Stimulated activated CD4-positive, alpha-beta T cell treated with anti-CD3 and anti-CD28 coated beads, Interleukin-12 subunit alpha, Interleukin-12 subunit beta, amount 100 ng/mL, for 4 hours (primary cell): ENCODE measurements at regions not wholly inside any gene's neighbourhood (a gene's known extent, or its start where the extent isn't known, plus 50 kb on each side); places are given as distances from the start of the nearest gene placed in this dataset.
"Not testable (repeated sequence)": the region's sequence is repeated elsewhere in the genome, so short reads cannot be mapped to it uniquely, and the experiment has no call there.

Experiments
- DNase-seq: peaks from one replicate; pipeline ENCODE4 v3.0.0-alpha.2; 2020

DNA sequence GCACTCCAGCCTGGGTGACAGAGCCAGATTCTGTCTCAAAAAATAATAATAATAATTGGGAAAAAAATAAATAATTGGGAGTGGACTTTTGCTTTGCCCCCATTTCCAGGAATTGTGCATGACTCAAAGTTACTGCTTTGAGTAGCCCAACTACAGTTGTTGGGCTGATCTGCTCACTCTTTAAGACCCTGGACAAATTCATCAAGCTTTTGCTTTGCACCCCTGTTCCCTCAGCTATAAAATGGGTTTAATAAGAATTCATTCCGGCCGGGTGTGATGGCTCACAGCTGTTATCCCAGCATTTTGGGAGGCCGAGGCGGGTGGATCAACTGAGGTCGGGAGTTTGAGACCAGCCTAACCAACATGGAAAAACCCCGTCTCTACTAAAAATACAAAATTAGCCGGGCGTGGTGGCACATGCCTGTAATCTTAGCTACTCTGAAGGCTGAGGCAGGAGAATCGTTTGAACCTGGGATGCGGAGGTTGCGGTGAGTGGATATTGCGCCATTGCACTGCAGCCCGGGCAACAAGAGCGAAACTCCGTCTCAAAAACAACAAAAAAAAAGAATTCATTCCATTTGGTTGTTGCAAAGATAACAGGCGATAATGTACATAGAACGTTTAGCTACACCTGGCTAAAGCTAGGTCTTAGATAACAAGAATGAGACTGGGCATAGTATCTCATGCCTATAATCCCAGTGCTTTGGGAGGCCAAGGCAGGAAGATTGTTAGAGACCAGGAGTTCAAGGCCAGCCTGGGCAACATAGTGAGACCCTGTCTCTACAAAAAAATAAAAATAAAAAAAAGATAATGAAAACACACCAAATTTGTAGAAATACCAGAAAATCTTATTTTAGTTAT lies 87.9 kb upstream of the ZNF217 start:
- no peak for DNase-seq

DNA sequence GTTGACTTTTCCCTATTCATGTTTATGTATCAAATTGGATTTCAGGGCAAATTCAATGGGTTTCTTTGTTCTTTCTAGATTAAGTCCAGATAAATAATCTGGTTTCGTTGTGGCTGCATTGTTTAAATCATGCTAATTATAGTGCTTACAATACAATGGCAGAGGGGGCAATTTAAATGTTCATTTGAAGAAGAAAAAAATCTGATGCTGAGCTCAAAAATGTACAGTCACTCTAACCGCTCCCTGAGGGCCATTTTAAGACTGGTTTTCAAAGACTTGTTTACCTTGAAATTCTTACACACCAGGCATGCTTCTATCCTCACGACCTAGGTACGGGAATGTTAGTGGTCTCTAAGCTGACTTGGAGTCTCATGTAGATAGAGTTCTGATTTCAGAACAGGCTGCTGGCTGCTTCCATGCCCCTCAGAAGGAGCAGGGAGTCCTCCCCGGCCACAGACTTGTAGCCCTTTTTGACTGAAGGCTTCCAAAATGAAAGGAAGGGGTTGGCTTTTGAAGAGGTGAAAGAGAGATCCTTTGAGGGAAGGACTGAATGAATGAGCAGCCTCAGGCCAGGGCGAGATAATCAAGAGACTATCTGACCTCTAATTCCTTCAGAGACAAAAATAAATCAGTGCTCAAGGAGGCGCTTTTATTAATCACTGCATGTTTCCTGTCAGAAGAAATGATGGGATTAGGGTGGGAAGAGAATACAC lies 86.1 kb upstream of the ZNF217 start:
- DNase-seq: no peak

DNA sequence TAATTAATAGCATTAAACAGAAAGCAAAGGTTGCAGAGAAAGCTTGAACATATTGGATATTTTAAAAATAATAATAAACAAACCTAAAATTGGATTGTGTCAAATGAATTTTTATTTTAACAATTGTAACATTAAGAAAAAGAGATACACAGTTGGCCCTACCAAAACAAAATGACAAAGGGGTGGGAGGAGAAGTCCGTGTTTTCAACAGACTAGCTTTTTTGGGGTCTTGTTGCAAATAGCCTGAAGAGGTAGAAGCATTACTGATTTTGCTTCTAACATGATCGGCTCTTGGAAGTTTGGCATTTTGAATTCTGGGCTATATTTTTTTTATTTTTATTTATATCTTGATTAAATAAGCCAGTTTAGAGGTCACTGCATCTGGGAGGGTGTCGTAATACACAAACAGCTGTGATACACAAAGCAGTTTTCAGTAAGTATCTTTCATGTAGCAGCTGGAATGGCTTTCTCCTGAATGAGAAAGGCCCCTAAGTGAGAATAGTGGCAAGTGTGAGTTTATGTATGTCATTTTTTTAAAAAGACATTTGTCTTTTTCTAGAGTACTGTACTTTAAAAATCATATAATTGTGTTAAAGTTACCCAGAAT lies 85.5 kb upstream of the ZNF217 start:
- no peak for DNase-seq

DNA sequence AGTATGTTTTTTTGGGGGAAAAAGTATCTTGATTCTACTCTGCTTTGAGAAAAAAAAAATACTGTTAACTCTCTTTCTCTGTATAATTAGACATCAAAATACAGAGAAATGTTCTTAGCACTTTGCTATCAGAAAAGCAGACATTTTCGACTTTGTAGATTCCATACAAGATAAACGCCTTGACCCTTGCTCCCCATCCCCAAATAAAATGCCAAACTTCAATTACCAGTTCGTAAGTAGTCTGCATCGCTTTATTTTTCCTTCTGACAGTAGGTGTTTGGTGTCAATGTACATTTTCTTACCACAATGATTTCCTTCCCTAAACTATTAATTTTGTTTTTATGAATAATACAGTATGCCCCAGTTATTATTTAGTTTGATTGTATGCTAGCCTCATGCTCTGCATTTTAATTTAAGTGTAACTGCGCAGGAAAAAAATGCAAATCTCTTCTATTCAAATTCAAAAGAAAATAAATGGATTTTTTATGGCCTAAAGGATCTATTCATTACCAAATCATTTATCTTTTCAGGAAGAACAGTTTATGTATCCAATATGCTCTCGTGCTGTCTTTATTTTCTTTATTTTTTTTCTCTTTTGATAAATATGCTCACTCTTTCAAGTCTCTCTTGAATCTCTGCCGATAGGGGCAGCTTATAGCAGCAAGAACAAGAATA lies 84.8 kb upstream of the ZNF217 start:
- no peak for DNase-seq

DNA sequence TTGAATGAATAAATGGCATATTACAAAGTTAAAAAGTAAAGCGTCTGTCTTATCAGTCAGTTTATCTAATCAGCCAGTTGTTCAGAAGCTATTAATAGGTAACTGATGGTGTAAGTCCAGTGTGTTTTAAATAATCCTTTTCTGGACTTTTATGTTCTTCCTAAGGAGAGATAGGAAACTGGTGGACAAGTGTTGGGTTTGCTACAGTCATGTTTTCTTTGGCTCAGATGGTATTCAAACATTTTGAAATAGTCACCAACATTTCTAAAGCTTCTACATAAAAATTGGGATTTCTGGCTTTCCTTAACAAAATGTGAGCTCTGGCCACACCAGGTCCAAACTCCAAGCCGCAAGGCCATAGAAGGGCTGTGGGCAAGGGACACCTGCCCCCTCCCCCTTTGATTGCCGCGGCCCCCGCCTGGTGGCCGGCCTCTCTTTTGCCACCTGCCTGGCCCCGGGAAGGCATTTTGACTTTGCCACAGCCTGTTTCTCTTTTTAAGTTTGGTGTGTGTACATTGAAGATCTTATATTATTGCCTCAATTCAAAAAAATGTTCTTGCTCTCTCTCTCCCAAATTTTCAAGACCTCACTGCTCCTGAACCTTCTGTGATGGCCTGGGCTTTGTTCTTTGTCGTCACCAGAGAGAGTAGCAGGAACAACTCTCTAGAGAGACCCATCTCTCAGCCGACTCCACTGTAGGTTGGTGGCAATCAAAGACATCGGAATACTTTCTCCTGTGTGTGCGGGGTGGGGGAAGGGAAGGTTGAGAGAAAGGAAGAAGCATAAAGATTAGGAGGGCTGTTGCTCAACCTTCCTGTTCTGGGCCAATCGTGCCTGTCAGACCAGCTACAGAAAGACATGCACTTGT lies 84.0 kb upstream of the ZNF217 start:
- no peak for DNase-seq

DNA sequence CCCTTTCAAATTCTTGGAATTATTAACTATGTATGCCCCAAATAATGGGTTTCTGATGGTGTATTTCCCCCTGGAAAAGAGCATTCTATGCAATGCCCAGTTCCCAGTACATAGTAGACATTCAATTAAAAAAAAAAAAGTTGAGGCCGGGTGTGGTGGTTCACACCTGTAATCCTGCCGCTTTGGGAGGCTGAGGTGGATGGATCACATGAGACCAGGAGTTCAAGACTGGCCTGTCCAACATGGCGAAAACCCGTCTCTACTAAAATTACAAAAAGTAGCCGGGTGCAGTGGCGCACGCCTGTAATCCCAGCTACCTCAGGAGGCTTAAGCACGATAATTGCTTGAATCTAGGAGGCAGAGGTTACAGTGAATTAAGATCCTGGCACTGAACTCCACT lies 83.3 kb upstream of the ZNF217 start:
- DNase-seq: no peak

DNA sequence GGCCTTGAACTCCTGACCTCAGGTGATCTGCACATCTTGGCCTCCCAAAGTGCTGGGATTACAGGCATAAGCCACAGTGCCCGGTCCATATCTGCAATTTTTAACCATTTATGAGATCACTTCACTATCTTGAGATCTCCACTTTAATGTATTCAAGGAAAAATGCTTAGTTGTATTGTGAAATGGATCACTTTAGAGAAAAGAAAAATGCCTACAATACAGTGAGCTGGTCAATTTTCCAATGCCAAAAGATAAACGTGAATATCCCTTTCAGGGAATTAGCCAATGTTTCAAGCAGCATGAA lies 82.8 kb upstream of the ZNF217 start:
- DNase-seq: no peak

DNA sequence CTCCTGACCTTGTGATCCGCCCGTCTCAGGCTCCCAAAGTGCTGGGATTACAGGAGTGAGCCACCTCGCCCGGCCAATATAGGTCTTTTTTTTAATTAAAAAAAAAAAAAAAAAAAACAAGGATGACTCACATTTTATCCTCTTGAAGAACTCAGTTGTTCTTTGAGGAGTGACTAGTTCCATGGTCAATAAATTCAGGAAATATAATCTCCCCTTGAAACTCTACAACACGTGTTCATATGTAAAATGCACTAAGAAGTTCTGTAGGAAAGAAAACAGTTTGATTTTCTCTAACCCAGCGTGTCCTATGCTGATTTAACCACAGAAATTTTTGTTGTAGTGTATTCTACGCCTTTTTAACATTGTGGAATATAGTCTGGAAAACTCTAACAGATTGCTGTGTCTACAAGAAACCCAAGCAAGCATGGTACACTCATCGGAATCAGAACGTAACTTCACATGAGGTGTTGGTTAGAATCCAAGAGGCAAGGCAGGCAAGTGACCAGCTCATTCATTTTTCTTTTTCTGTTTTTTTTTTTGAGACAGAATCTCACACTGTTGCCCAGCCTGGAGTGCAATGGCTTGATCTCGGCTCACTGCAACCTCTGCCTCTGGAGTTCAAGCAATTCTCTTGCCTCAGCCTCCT lies 79.0 kb upstream of the ZNF217 start:
- no peak for DNase-seq

DNA sequence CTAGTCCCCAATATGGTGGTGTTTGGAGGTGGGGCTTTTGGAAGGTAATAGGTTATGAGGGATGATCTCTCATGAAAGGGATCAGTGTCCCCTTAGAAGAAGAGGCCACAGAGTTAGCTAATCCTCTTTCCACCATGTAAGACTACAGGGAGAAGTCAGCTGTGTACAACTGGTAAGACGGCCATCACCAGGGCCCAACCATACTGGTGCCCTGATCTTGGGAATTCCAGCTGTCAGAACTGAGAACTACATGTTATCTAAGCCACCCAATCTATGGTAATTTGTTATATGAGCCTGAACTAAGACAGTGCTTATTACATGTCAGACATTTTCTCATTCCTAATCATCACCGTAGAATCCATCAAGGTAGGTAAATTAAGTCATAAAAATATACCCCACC lies 77.7 kb upstream of the ZNF217 start:
- DNase-seq: no peak

DNA sequence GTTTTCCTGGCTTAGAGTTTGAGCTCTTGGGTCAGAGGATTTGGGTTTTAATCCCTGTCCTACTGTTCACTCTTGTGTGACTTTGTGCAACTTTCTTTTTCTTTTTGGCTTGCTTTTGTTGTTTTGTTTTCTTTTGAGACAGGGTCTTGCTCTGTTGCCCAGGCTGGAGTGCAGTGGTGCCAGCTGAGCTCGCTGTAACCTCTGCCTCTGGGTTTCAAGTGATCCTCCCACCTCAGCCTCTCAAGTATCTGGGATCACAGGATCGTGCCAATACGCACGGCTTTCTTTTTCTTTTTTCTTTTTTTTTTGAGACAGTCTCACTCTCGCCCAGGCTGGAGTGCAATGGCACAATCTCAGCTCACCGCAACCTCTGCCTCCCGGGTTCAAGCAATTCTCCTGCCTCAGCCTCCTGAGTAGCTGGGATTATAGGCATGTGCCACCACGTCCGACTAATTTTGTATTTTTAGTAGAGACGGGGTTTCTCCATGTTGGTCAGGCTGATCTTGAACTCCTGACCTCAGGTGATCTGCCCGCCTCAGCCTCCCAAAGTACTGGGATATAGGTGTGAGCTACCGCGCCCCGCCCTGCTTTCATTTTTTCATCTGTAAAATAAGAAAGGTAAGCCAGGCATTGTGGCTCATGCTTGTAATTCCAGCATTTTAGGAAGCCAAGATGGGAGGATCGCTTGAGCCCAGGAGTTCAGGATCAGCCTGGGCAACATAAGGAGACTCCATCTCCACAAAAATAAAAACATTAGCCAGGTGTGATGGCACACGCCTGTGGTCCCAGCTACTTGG lies 76.1 kb upstream of the ZNF217 start:
- not testable (repeated sequence) for DNase-seq

DNA sequence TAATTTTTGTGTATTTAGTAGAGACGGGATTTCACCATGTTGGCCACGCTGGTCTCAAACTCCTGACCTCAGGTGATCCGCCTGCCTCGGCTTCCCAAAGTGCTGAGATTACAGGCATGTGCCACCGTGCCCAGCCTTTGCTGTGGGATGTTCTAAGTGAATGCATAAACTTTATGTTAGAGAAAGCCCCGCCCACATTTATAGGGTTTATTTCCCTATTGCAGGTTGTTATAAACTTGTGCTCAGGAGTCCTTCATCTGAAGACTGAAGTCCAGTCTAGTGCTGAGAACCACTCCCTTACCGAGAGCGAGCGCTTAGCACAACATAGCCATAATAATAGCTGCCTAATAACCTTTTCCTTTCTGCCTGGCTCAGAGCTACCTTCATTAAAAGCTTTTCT lies 75.4 kb upstream of the ZNF217 start:
- no peak for DNase-seq

DNA sequence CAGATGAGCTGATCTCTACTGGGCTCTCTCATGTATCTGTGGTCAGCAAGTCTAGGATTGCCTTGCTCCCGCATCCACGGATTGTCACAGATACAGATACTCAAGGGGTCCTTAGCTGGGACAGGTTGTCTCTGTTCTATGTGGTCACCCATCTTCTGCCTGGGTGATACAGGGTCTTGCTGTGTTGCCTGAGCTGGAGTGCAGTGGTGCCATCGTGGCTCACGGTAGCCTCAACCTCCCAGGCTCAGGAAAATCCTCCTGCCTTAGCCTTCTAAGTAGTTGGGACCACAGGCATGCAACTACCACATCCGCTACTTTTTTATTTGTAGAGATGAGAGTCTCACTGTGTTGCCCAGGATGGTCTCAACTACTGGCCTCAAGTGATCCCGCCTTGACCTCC lies 72.5 kb upstream of the ZNF217 start:
- no peak for DNase-seq

DNA sequence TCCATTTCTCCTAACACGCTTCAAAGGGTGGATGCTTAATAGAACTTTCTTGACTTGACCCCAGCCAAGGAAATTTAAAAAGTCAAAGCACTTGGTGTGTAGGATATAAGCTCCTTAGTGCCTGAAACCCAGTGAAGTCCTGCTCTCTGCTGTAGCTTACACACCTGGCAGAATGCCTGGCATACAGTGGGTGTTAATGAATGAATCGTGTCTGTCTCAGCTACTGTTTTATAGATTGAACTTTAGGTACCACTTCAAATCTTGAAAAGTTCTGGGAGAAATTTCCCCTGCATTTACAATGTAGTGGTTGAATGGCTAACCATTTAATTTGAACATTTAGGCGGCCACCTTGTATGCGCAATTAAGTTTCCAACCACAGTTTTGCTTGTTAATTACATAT lies 70.5 kb upstream of the ZNF217 start:
- no peak for DNase-seq

DNA sequence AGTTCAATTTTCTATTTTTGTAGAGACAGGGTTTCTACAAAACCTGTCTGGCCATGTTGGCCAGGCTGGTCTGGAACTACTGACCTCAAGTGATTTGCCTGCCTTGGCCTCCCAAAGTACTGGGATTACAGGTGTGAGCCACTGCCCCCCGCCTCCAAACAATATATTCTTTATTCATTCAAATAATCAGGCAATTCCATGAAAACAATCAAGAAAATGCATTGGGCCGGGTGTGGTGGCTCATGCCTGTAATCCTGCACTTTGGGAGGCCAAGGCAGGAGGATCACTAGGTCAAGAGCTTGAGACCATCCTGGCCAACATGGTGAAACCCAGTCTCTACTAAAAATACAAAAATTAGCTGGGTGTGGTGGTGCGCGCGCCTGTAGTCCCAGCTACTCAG lies 69.9 kb upstream of the ZNF217 start:
- DNase-seq: not testable (repeated sequence)

DNA sequence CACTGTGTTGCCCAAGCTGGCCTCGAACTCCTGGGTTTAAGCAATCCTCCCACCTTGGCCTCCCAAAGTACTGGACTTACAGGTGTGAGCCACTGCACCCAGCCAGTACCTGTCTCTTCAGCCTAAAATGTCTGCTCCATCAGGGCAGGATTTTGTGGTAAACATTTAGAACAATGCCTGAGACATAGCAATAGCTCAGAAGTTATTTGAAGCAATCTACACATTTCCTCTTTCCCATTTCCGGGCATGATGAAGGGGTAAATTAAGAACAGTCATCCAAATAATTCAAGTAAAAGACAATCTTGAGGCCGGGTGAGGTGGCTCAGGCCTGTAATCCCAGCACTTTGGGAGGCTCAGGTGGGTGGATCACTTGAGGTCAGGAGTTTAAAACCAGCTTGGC lies 69.0 kb upstream of the ZNF217 start:
- DNase-seq: no peak

DNA sequence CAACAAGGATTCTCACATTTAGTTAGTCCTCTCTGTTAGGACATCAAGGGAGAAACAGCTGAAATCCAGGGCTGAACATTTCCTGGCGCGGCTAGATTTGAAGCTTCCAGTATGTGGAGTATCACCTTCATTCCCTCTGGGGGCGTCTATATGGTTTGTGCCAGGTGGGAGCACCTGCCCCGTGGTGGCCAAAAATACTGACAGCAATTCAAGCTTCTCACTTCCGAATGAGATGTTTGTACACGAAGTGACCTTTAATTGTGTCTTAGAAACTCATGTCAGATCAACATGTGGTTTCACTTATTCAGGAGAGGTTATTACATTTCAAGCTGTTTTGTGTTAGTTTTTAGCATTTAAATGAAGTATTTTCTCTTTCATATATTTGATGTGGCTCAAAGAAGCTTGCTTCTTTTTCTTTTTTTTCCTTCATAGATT lies 67.3 kb upstream of the ZNF217 start:
- DNase-seq: no peak

DNA sequence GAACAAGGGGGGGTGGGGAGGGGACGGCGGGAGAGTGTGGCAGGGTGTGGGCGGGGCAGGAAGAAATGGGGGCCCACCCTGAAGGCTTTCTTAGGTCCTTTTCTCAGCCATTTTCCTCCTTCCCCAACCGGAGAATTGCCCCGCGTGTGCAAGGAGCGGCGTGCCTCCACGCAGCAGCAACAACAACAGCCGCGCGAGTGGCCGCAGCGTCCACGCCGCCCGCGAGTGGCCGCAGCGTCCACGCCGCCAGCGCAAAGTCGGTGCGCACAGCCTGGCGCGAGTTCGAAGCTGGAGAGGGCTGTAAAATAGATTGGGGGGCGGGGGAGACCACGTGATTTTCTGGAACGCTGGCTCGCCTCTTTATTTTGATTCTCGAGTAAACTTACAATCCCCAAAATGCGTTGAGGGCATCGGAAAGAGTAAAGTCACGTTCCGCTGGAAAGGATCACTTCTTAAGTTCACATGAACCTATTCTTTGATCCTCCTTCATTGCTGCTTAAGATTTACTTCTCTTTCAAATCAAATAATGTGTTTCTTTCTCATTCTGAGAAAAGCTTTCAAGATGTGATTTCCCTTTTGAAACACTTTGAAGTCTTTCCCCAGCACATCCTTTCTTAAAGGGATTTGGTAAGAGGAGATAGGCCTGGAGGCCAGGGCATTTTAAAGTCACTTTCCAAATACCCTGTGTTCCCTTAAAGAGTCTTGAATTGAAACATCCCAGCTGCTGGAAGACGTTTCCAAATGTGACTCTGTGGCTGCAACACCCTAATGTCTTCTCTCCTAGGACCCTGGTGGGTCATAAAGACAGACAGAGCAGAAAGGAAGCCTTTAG lies 66.7 kb upstream of the ZNF217 start:
- DNase-seq: peak; percentile 37

DNA sequence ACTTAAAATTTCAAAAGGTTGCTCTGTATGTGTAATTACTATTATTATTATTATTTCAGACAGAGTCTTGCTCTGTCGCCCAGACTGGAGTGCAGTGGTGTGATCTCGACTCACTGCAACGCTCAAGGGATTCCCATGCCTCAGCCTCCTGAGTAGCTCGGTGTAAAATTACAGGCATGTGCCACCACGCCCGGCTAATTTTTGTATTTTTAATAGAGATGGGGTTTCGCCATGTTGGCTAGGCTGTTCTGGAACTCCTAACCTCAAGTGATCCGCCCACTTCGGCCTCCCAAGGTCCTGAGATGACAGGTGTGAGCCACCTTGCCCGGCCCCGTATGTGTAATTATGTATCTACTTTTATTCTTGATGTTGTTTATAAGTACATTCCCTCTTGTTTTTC lies 65.3 kb upstream of the ZNF217 start:
- DNase-seq: no peak

DNA sequence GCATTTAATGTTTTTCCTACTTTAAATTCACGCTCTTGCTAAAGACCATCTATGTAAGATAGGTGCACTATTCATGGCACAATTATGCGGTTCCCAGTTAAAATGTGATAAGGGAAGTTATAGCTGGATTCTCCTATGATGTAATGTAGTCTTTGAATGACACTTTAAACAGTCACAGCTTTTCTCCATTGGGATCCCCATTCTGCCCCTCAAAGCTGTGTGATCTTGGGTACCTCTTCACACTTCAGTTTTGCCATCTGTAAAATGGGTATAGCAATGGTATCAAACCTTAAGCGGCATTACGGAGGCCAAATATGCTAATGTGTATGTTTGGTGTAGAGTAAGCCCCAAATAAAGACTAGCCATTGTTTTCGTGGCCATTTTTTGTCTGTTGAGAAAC lies 64.7 kb upstream of the ZNF217 start:
- no peak for DNase-seq

DNA sequence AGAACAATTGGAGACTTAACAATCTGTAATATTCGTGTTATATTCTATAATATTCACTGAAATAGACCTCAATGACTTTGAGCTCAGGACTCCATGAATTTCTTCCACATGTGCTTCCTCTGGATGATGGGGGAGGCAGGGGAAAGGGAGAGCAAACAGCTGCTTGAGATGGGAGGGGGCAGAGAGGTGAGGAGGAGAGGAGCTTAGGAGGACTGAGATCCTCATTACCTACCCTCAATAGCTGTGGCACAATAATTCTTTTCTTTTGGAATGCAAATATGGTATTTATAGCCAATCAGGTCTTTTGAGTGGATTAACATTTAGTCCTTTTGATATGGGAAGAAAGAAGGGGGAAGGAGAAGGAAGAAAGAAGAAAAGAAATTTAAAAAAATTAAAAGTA lies 64.1 kb upstream of the ZNF217 start:
- no peak for DNase-seq
